GM19238 (cell line): ENCODE measurements at regions not wholly inside any gene's neighbourhood (a gene's known extent, or its start where the extent isn't known, plus 50 kb on each side); places are given as distances from the start of the nearest gene placed in this dataset.

Experiments used
- DNase-seq: peaks from one replicate; pipeline ENCODE4 v3.0.0; 2011; ENCODE audit warnings: low spot score; ENCODE audit not compliant: insufficient read length

GRCh38 chr16:86990451-86990850, 326.7 kb downstream of the C16orf95 start:
- DNase-seq = no peak

- DNase-seq = no peak
Measured at GRCh38 chr16:86991679-86992078, 325.5 kb downstream of the C16orf95 start.

- DNase-seq = no peak
Measured at GRCh38 chr16:86992587-86992986, 324.6 kb downstream of the C16orf95 start.

- DNase-seq = no peak
Measured at GRCh38 chr16:86993426-86994110, 323.6 kb downstream of the C16orf95 start.

GRCh38 chr16:86994215-86994614, 323.0 kb downstream of the C16orf95 start:
- DNase-seq = no peak

GRCh38 chr16:86994651-86995171, 322.5 kb downstream of the C16orf95 start:
- no peak for DNase-seq

- no peak for DNase-seq
Measured at GRCh38 chr16:86995456-86995855, 321.7 kb downstream of the C16orf95 start.

GRCh38 chr16:86996081-86996480, 321.1 kb downstream of the C16orf95 start:
- no peak for DNase-seq

GRCh38 chr16:86997058-86997457, 320.1 kb downstream of the C16orf95 start:
- DNase-seq = no peak

GRCh38 chr16:86998196-86999001, 318.8 kb downstream of the C16orf95 start:
- DNase-seq = no peak

- no peak for DNase-seq
Measured at GRCh38 chr16:87000001-87000400, 317.2 kb downstream of the C16orf95 start.

- no peak for DNase-seq
Measured at GRCh38 chr16:87002717-87003413, 314.3 kb downstream of the C16orf95 start.

GRCh38 chr16:87003414-87003755, 313.8 kb downstream of the C16orf95 start:
- DNase-seq = no peak

- DNase-seq = no peak
Measured at GRCh38 chr16:87006021-87006420, 311.2 kb downstream of the C16orf95 start.

- no peak for DNase-seq
Measured at GRCh38 chr16:87006789-87007745, 310.1 kb downstream of the C16orf95 start.

- DNase-seq = no peak
Measured at GRCh38 chr16:87007907-87008306, 309.3 kb downstream of the C16orf95 start.

- DNase-seq = no peak
Measured at GRCh38 chr16:87008664-87009063, 308.5 kb downstream of the C16orf95 start.

GRCh38 chr16:87012954-87013938, 303.9 kb downstream of the C16orf95 start:
- DNase-seq = no peak

- DNase-seq = no peak
Measured at GRCh38 chr16:87014112-87014511, 303.1 kb downstream of the C16orf95 start.

GRCh38 chr16:87015021-87015420, 302.2 kb downstream of the C16orf95 start:
- DNase-seq = no peak
